GM19438 (cell line): ENCODE measurements at regions not wholly inside any gene's neighbourhood (a gene's known extent, or its start where the extent isn't known, plus 50 kb on each side); places are given as distances from the start of the nearest gene placed in this dataset.

Source experiments
- ATAC-seq: cut with Tn5 transposase; IDR thresholded peaks from one replicate; pipeline ENCODE4 v1.9.1; 2021; ENCODE audit warnings: low read depth; ENCODE audit not compliant: unreplicated experiment

GRCh38 chr13:106183410-106184065 lies 351.9 kb downstream of the EFNB2 start:
- ATAC-seq: no peak

GRCh38 chr13:106182404-106182803 lies 353.1 kb downstream of the EFNB2 start:
- ATAC-seq: no peak

- no peak for ATAC-seq
These were observed 356.6 kb downstream of the EFNB2 start for GRCh38 chr13:106178816-106179215.

- ATAC-seq: no peak
These were observed 358.3 kb downstream of the EFNB2 start for GRCh38 chr13:106177146-106177545.

- no peak for ATAC-seq
These were observed 359.3 kb downstream of the EFNB2 start for GRCh38 chr13:106176117-106176516.

- ATAC-seq: no peak
These were observed 361.4 kb downstream of the EFNB2 start for GRCh38 chr13:106173891-106174610.

- ATAC-seq: no peak
These were observed 362.1 kb downstream of the EFNB2 start for GRCh38 chr13:106173346-106173745.

GRCh38 chr13:106172176-106172905 lies 363.1 kb downstream of the EFNB2 start:
- no peak for ATAC-seq

GRCh38 chr13:106163426-106163825 lies 372.0 kb downstream of the EFNB2 start:
- ATAC-seq: no peak

GRCh38 chr13:106161146-106161545 lies 374.3 kb downstream of the EFNB2 start:
- no peak for ATAC-seq

- no peak for ATAC-seq
These were observed 375.9 kb downstream of the EFNB2 start for GRCh38 chr13:106159295-106160195.

- no peak for ATAC-seq
These were observed 379.0 kb downstream of the EFNB2 start for GRCh38 chr13:106156468-106156867.

- ATAC-seq: no peak
These were observed 380.1 kb downstream of the EFNB2 start for GRCh38 chr13:106155411-106155810.

GRCh38 chr13:106153876-106154275 lies 381.6 kb downstream of the EFNB2 start:
- no peak for ATAC-seq

GRCh38 chr13:106153041-106153440 lies 382.4 kb downstream of the EFNB2 start:
- ATAC-seq: no peak

- no peak for ATAC-seq
These were observed 383.4 kb downstream of the EFNB2 start for GRCh38 chr13:106152047-106152446.

GRCh38 chr13:106151056-106151699 lies 384.3 kb downstream of the EFNB2 start:
- ATAC-seq: no peak

GRCh38 chr13:106145997-106146864 lies 389.2 kb downstream of the EFNB2 start:
- ATAC-seq: no peak

- ATAC-seq: no peak
These were observed 390.4 kb downstream of the EFNB2 start for GRCh38 chr13:106145070-106145469.
